ENCODE measurements at regions not wholly inside any gene's neighbourhood (a gene's known extent, or its start where the extent isn't known, plus 50 kb on each side); places are given as distances from the start of the nearest gene placed in this dataset.

- Histone ChIP-seq H3K9ac (ENCODE audit: low read length) (no peak overlapping the region), H3K79me1 (ENCODE audit: low read length) (no peaks in the 10 kb centered on the region), H3K27me3 (ENCODE audit: insufficient read depth, low read length, poor library complexity) (no peaks in the 10 kb centered on the region), H4K5ac (ENCODE audit: low read length) (no peak overlapping the region), H2BK5ac (ENCODE audit: low read length) (no peak overlapping the region), H3K36me3 (ENCODE audit: control insufficient read depth, insufficient read depth, low read length) (no peaks in the 10 kb centered on the region), H3K4me2 (ENCODE audit: low read length) (no peak overlapping the region), H3K4me1 (ENCODE audit: control insufficient read depth, low read depth, low read length) (no peaks in the 10 kb centered on the region), H2BK120ac (ENCODE audit: low read depth, low read length) (no peak overlapping the region), H3K79me2 (ENCODE audit: control insufficient read depth, insufficient read depth, low read length) (no peaks in the 10 kb centered on the region), H3K18ac (ENCODE audit: low read length) (no peak overlapping the region), H3K4me3 (ENCODE audit: low read length) (no peak overlapping the region), H4K8ac (ENCODE audit: low read depth, low read length) (no peak overlapping the region), H2AK5ac (ENCODE audit: low read length) (no peak overlapping the region), H3K56ac (ENCODE audit: low read length) (no peak overlapping the region), H3K4ac (ENCODE audit: low read depth, low read length) (no peak overlapping the region), H3K23ac (ENCODE audit: low read length) (no peak overlapping the region), H3K27ac (ENCODE audit: low read depth, low read length) (no peak overlapping the region), H2BK15ac (replicated peaks; ENCODE audit: low read depth) (no peak overlapping the region)
- no CpG with 5 or more reads among the region's 6 CpGs for WGBS (ENCODE audit: extremely low coverage, insufficient coverage, low lambda C conversion rate)
- DNase-seq, result no peak
Observed at GRCh38 chr4:173859091-173859713, 329.2 kb upstream of the HAND2 start.

- no peak overlapping the region for H2BK15ac ChIP-seq (replicated peaks; ENCODE audit: low read depth)
- no peak overlapping the region for H4K5ac ChIP-seq (ENCODE audit: low read length)
- no peak for DNase-seq
- no peak overlapping the region for H3K56ac ChIP-seq (ENCODE audit: low read length)
- H3K36me3 ChIP-seq (ENCODE audit: control insufficient read depth, insufficient read depth, low read length), result no peaks in the 10 kb centered on the region
- no peak overlapping the region for H3K4me3 ChIP-seq (ENCODE audit: low read length)
- no peak overlapping the region for H2BK120ac ChIP-seq (ENCODE audit: low read depth, low read length)
- no peak overlapping the region for H3K4me2 ChIP-seq (ENCODE audit: low read length)
- no CpG with 5 or more reads among the region's 2 CpGs for WGBS (ENCODE audit: extremely low coverage, insufficient coverage, low lambda C conversion rate)
- H3K18ac ChIP-seq (ENCODE audit: low read length), result no peak overlapping the region
- H3K27ac ChIP-seq (ENCODE audit: low read depth, low read length), result no peak overlapping the region
- no peaks in the 10 kb centered on the region for H3K27me3 ChIP-seq (ENCODE audit: insufficient read depth, low read length, poor library complexity)
- H3K79me2 ChIP-seq (ENCODE audit: control insufficient read depth, insufficient read depth, low read length), result no peaks in the 10 kb centered on the region
- H3K4me1 ChIP-seq (ENCODE audit: control insufficient read depth, low read depth, low read length), result no peaks in the 10 kb centered on the region
- no peak overlapping the region for H2BK5ac ChIP-seq (ENCODE audit: low read length)
- H3K4ac ChIP-seq (ENCODE audit: low read depth, low read length), result no peak overlapping the region
- no peak overlapping the region for H2AK5ac ChIP-seq (ENCODE audit: low read length)
- no peaks in the 10 kb centered on the region for H3K79me1 ChIP-seq (ENCODE audit: low read length)
- no peak overlapping the region for H3K9ac ChIP-seq (ENCODE audit: low read length)
- H4K8ac ChIP-seq (ENCODE audit: low read depth, low read length), result no peak overlapping the region
- H3K23ac ChIP-seq (ENCODE audit: low read length), result no peak overlapping the region
Observed at GRCh38 chr4:173858471-173858870, 328.4 kb upstream of the HAND2 start.

- DNase-seq, result no peak
- H2BK15ac ChIP-seq (replicated peaks; ENCODE audit: low read depth), result no peak overlapping the region
- H2BK120ac ChIP-seq (ENCODE audit: low read depth, low read length), result no peak overlapping the region
- H2BK5ac ChIP-seq (ENCODE audit: low read length), result no peak overlapping the region
- H3K79me1 ChIP-seq (ENCODE audit: low read length), result no peaks in the 10 kb centered on the region
- H3K18ac ChIP-seq (ENCODE audit: low read length), result no peak overlapping the region
- no peaks in the 10 kb centered on the region for H3K79me2 ChIP-seq (ENCODE audit: control insufficient read depth, insufficient read depth, low read length)
- H3K4ac ChIP-seq (ENCODE audit: low read depth, low read length), result no peak overlapping the region
- H3K36me3 ChIP-seq (ENCODE audit: control insufficient read depth, insufficient read depth, low read length), result no peaks in the 10 kb centered on the region
- H3K56ac ChIP-seq (ENCODE audit: low read length), result no peak overlapping the region
- H3K4me2 ChIP-seq (ENCODE audit: low read length), result no peak overlapping the region
- H3K27ac ChIP-seq (ENCODE audit: low read depth, low read length), result no peak overlapping the region
- no peak overlapping the region for H3K9ac ChIP-seq (ENCODE audit: low read length)
- no peak overlapping the region for H3K23ac ChIP-seq (ENCODE audit: low read length)
- no peak overlapping the region for H4K8ac ChIP-seq (ENCODE audit: low read depth, low read length)
- WGBS (ENCODE audit: extremely low coverage, insufficient coverage, low lambda C conversion rate), result no CpG with 5 or more reads among the region's 1 CpG
- H3K4me1 ChIP-seq (ENCODE audit: control insufficient read depth, low read depth, low read length), result no peaks in the 10 kb centered on the region
- no peak overlapping the region for H3K4me3 ChIP-seq (ENCODE audit: low read length)
- no peaks in the 10 kb centered on the region for H3K27me3 ChIP-seq (ENCODE audit: insufficient read depth, low read length, poor library complexity)
- H4K5ac ChIP-seq (ENCODE audit: low read length), result no peak overlapping the region
- H2AK5ac ChIP-seq (ENCODE audit: low read length), result no peak overlapping the region
Observed at GRCh38 chr4:173857828-173858227, 327.8 kb upstream of the HAND2 start.

- H2BK5ac ChIP-seq (ENCODE audit: low read length), result no peak overlapping the region
- no peak overlapping the region for H2BK15ac ChIP-seq (replicated peaks; ENCODE audit: low read depth)
- no peaks in the 10 kb centered on the region for H3K4me1 ChIP-seq (ENCODE audit: control insufficient read depth, low read depth, low read length)
- H2AK5ac ChIP-seq (ENCODE audit: low read length), result no peak overlapping the region
- no peaks in the 10 kb centered on the region for H3K27me3 ChIP-seq (ENCODE audit: insufficient read depth, low read length, poor library complexity)
- no peak overlapping the region for H3K23ac ChIP-seq (ENCODE audit: low read length)
- H3K4me2 ChIP-seq (ENCODE audit: low read length), result no peak overlapping the region
- H4K5ac ChIP-seq (ENCODE audit: low read length), result no peak overlapping the region
- no peak overlapping the region for H3K56ac ChIP-seq (ENCODE audit: low read length)
- no peak overlapping the region for H2BK120ac ChIP-seq (ENCODE audit: low read depth, low read length)
- no peak overlapping the region for H3K4ac ChIP-seq (ENCODE audit: low read depth, low read length)
- H3K27ac ChIP-seq (ENCODE audit: low read depth, low read length), result no peak overlapping the region
- no peak overlapping the region for H3K18ac ChIP-seq (ENCODE audit: low read length)
- no peak overlapping the region for H3K4me3 ChIP-seq (ENCODE audit: low read length)
- no peak for DNase-seq
- H3K9ac ChIP-seq (ENCODE audit: low read length), result no peak overlapping the region
- H3K36me3 ChIP-seq (ENCODE audit: control insufficient read depth, insufficient read depth, low read length), result no peaks in the 10 kb centered on the region
- WGBS (ENCODE audit: extremely low coverage, insufficient coverage, low lambda C conversion rate), result no CpG with 5 or more reads among the region's 2 CpGs
- H4K8ac ChIP-seq (ENCODE audit: low read depth, low read length), result no peak overlapping the region
- no peaks in the 10 kb centered on the region for H3K79me1 ChIP-seq (ENCODE audit: low read length)
- H3K79me2 ChIP-seq (ENCODE audit: control insufficient read depth, insufficient read depth, low read length), result no peaks in the 10 kb centered on the region
Observed at GRCh38 chr4:173855015-173855414, 325.0 kb upstream of the HAND2 start.

- H3K4me2 ChIP-seq (ENCODE audit: low read length), result no peak overlapping the region
- no peak overlapping the region for H3K4ac ChIP-seq (ENCODE audit: low read depth, low read length)
- no peak overlapping the region for H2BK15ac ChIP-seq (replicated peaks; ENCODE audit: low read depth)
- H2AK5ac ChIP-seq (ENCODE audit: low read length), result no peak overlapping the region
- H3K27ac ChIP-seq (ENCODE audit: low read depth, low read length), result no peak overlapping the region
- no peak overlapping the region for H2BK5ac ChIP-seq (ENCODE audit: low read length)
- no peaks in the 10 kb centered on the region for H3K36me3 ChIP-seq (ENCODE audit: control insufficient read depth, insufficient read depth, low read length)
- H4K8ac ChIP-seq (ENCODE audit: low read depth, low read length), result no peak overlapping the region
- no peak overlapping the region for H2BK120ac ChIP-seq (ENCODE audit: low read depth, low read length)
- H3K18ac ChIP-seq (ENCODE audit: low read length), result no peak overlapping the region
- H4K5ac ChIP-seq (ENCODE audit: low read length), result no peak overlapping the region
- no peak overlapping the region for H3K4me3 ChIP-seq (ENCODE audit: low read length)
- H3K79me1 ChIP-seq (ENCODE audit: low read length), result no peaks in the 10 kb centered on the region
- H3K56ac ChIP-seq (ENCODE audit: low read length), result no peak overlapping the region
- no CpG with 5 or more reads among the region's 6 CpGs for WGBS (ENCODE audit: extremely low coverage, insufficient coverage, low lambda C conversion rate)
- H3K79me2 ChIP-seq (ENCODE audit: control insufficient read depth, insufficient read depth, low read length), result no peaks in the 10 kb centered on the region
- no peak overlapping the region for H3K9ac ChIP-seq (ENCODE audit: low read length)
- no peaks in the 10 kb centered on the region for H3K4me1 ChIP-seq (ENCODE audit: control insufficient read depth, low read depth, low read length)
- no peak overlapping the region for H3K23ac ChIP-seq (ENCODE audit: low read length)
- no peaks in the 10 kb centered on the region for H3K27me3 ChIP-seq (ENCODE audit: insufficient read depth, low read length, poor library complexity)
- DNase-seq, result no peak
Observed at GRCh38 chr4:173852775-173853174, 322.7 kb upstream of the HAND2 start.

- no CpG with 5 or more reads among the region's 1 CpG for WGBS (ENCODE audit: extremely low coverage, insufficient coverage, low lambda C conversion rate)
- no peak overlapping the region for H2BK120ac ChIP-seq (ENCODE audit: low read depth, low read length)
- no peaks in the 10 kb centered on the region for H3K79me1 ChIP-seq (ENCODE audit: low read length)
Observed at GRCh38 chr4:173845580-173845979, 315.6 kb upstream of the HAND2 start.

More at GRCh38 chr4:173845580-173845979, 315.6 kb upstream of the HAND2 start:
- no peak overlapping the region for H2AK5ac ChIP-seq (ENCODE audit: low read length)
- no peak overlapping the region for H3K56ac ChIP-seq (ENCODE audit: low read length)
- H3K27me3 ChIP-seq (ENCODE audit: insufficient read depth, low read length, poor library complexity), result no peaks in the 10 kb centered on the region
- no peak overlapping the region for H3K4me3 ChIP-seq (ENCODE audit: low read length)
- H4K5ac ChIP-seq (ENCODE audit: low read length), result no peak overlapping the region
- H3K9ac ChIP-seq (ENCODE audit: low read length), result no peak overlapping the region
- no peak for DNase-seq
- H3K18ac ChIP-seq (ENCODE audit: low read length), result no peak overlapping the region
- no peak overlapping the region for H4K8ac ChIP-seq (ENCODE audit: low read depth, low read length)
- H3K27ac ChIP-seq (ENCODE audit: low read depth, low read length), result no peak overlapping the region
- H3K4ac ChIP-seq (ENCODE audit: low read depth, low read length), result no peak overlapping the region
- H3K36me3 ChIP-seq (ENCODE audit: control insufficient read depth, insufficient read depth, low read length), result no peaks in the 10 kb centered on the region
- no peak overlapping the region for H2BK5ac ChIP-seq (ENCODE audit: low read length)
- H2BK15ac ChIP-seq (replicated peaks; ENCODE audit: low read depth), result no peak overlapping the region
- H3K23ac ChIP-seq (ENCODE audit: low read length), result no peak overlapping the region
- H3K4me2 ChIP-seq (ENCODE audit: low read length), result no peak overlapping the region
- H3K79me2 ChIP-seq (ENCODE audit: control insufficient read depth, insufficient read depth, low read length), result no peaks in the 10 kb centered on the region
- H3K4me1 ChIP-seq (ENCODE audit: control insufficient read depth, low read depth, low read length), result no peaks in the 10 kb centered on the region
